NCI-H187 treated with DMSO at 0.1 percent for 48 hours (cell line): ENCODE measurements at regions not wholly inside any gene's neighbourhood (a gene's known extent, or its start where the extent isn't known, plus 50 kb on each side); places are given as distances from the start of the nearest gene placed in this dataset.

Experiments used
- DNase-seq: peaks from one replicate; lab custom pipeline; 2025; lab: John Stamatoyannopoulos, UW

GRCh38 chr16:85309656-85310587 lies 197.7 kb upstream of the CIBAR2 start:
- DNase-seq: no peak

- DNase-seq: no peak
Measured at GRCh38 chr16:85310868-85311585, 198.8 kb upstream of the CIBAR2 start.

GRCh38 chr16:85311741-85312140 lies 199.5 kb upstream of the CIBAR2 start:
- no peak for DNase-seq

- DNase-seq: no peak
Measured at GRCh38 chr16:85312174-85312573, 199.9 kb upstream of the CIBAR2 start.

GRCh38 chr16:85312642-85313525 lies 200.6 kb upstream of the CIBAR2 start:
- no peak for DNase-seq

GRCh38 chr16:85313526-85314301 lies 201.4 kb upstream of the CIBAR2 start:
- DNase-seq: no peak

- no peak for DNase-seq
Measured at GRCh38 chr16:85314512-85314971, 202.3 kb upstream of the CIBAR2 start.

GRCh38 chr16:85315866-85316265 lies 203.6 kb upstream of the CIBAR2 start:
- DNase-seq: no peak

- no peak for DNase-seq
Measured at GRCh38 chr16:85316321-85316919, 204.1 kb upstream of the CIBAR2 start.

- DNase-seq: no peak
Measured at GRCh38 chr16:85316944-85317343, 204.7 kb upstream of the CIBAR2 start.

- DNase-seq: no peak
Measured at GRCh38 chr16:85317704-85318103, 205.4 kb upstream of the CIBAR2 start.

GRCh38 chr16:85319208-85319983 lies 207.1 kb upstream of the CIBAR2 start:
- DNase-seq: no peak

GRCh38 chr16:85319984-85320440 lies 207.7 kb upstream of the CIBAR2 start:
- DNase-seq: no peak

- no peak for DNase-seq
Measured at GRCh38 chr16:85320677-85321385, 208.6 kb upstream of the CIBAR2 start.

- no peak for DNase-seq
Measured at GRCh38 chr16:85321509-85322271, 209.4 kb upstream of the CIBAR2 start.

- DNase-seq: no peak
Measured at GRCh38 chr16:85323230-85323960, 211.1 kb upstream of the CIBAR2 start.

GRCh38 chr16:85323961-85324253 lies 211.6 kb upstream of the CIBAR2 start:
- no peak for DNase-seq

- DNase-seq: no peak
Measured at GRCh38 chr16:85324488-85324887, 212.2 kb upstream of the CIBAR2 start.
